Stimulated activated CD4-positive, alpha-beta T cell treated with anti-CD3 and anti-CD28 coated beads, TNF-alpha, amount 100 ng/mL, for 48 hours (primary cell): ENCODE measurements at regions not wholly inside any gene's neighbourhood (a gene's known extent, or its start where the extent isn't known, plus 50 kb on each side); places are given as distances from the start of the nearest gene placed in this dataset.
"Not testable (repeated sequence)": the region's sequence is repeated elsewhere in the genome, so short reads cannot be mapped to it uniquely, and the experiment has no call there.

Experiments
- DNase-seq, 3 donors: peaks; one replicate each; pipeline ENCODE4 v3.0.0-alpha.2; 2020; ENCODE audit warnings: low read depth in 3 of 3

DNA sequence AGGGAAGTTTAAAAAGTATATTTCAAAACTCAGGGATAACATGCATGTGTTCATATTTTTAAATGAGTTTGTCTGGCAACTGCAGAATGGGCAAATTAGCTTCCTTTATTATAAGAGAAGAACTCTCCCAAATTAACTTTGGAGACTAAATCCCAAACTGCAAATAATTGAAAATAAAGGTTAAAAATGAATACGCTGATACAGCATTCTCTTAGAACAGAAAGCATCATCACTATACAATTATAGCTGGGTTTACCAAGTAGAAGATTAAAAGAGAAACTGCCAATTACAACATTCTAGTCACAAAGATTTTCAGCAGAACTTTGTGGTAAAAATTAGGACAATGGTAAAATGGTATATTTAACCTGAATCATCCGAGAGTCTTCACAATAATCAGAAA is 73.3 kb downstream of the OLFM4 start:
- DNase-seq, result no peak

- DNase-seq, result no peak
Observed at GRCh38 chr13:53104136-53104535, 75.5 kb downstream of the OLFM4 start.

DNA sequence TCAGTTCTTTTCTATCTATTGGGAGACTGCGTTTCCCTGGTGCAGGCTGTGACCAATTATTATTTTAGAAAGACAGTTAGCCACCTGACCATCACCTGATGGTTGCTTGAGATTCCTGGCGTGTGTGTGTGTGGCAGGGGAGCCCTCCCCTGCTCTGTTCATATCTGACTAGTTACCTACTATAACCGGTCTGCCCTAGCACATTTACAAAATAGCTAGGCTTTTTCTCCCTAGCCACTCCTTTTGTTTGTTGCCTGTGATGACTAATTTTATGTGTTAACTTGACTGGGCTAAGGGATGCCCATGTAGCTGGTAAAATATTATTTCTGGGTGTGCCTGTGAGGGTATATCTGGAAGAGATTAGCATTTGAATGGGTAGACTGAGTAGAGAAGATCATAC is 76.9 kb downstream of the OLFM4 start:
- no peak for DNase-seq

DNA sequence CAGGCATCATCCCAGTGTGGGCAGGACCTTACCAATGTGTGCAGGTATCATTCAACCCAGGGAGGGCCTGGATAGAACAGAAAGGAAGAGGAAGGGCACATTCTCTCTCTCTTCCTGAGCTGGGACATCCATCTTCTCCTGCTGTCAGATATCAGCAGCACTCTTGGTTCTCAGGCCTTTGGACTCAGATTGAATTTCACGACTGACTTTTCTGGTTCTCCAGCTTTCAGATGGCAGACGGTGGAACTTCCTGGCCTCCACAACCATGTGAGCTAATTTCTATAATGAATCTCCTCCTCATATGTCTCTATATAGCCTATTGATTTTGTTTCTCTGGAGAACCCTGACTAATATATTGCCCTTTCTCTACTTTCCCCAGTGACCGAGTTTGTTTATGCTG is 77.3 kb downstream of the OLFM4 start:
- DNase-seq, result no peak

GRCh38 chr13:53110181-53110580 is 81.6 kb downstream of the OLFM4 start:
- no peak for DNase-seq

GRCh38 chr13:53110614-53111013 is 82.0 kb downstream of the OLFM4 start:
- DNase-seq, result no peak

- DNase-seq, result no peak
Observed at GRCh38 chr13:53112522-53112921, 83.9 kb downstream of the OLFM4 start.

GRCh38 chr13:53117048-53117447 is 88.4 kb downstream of the OLFM4 start:
- not testable (repeated sequence) for DNase-seq

DNA sequence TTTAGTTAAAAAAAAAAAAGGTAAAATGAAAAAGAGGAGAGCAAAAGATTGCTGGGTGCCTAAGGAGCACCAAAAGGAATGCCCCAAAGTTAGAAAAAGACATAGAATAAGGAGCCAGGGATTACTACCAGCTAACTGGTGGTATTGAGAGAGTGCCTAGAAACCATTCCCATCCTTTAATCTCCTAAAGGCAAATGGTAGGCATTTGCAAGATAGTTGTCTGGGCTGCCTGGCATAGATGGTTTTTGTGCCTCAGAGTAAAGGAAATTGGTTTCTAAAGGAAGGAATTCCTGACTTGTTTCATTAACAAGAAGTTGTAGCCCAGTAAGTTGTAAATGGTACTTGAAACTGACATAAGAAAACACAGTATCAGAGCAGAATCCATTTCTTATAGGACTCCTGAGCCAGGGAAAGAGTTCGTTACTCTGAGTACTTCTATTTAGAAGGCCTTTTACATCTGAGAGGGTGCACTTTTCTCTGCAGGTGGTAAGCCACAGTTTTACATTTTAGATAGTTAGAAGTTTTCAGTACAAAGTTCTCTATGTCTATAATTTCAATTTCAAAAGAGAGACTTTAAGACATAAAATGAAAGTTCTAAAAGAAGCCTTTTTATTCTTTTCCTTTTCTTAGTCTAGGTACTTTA is 92.6 kb downstream of the OLFM4 start:
- no peak for DNase-seq

GRCh38 chr13:53121919-53122318 is 93.3 kb downstream of the OLFM4 start:
- DNase-seq, result no peak

DNA sequence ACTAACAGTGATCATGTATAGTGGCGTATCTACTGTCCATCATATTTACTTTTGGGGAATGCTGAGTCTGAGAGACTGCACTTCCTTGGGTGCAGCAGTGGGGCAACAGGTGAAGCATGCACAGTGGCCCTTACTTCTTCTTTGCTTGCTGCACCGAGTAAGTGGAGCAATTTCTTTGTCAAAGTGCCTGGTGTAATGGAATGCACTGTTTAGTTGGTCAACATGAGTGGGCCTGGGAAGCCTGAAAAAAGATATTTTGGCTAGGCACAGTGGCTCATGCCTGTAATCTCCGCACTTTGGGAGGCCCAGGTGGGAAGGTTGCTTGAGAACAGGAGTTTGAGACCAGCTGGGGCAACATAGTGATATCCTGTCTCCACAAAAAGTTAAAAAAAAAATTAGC is 94.9 kb downstream of the OLFM4 start:
- no peak for DNase-seq

- DNase-seq, result no peak
Observed at GRCh38 chr13:53124623-53125022, 96.0 kb downstream of the OLFM4 start.

DNA sequence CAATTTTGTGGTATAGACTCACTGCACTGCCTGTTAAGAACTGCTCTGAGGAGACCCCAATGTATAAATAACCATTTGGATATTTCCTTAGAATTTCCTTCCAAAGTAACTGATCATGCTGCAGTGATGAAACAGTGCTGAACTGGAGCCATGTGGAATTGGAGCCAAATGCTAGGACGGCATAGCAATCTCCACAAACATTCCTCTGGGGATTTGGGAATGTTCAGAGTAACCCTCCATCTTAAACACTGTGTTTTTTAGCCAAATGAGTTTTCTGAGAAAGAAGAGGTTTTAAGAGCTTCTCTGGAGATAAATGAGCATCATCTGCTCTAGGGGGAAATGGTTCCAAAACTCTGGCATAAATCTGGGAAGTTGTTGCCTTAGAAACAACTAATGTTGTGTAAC is 98.2 kb downstream of the OLFM4 start:
- no peak for DNase-seq

GRCh38 chr13:53127373-53127772 is 98.8 kb downstream of the OLFM4 start:
- no peak for DNase-seq

GRCh38 chr13:53129864-53130393 is 101.3 kb downstream of the OLFM4 start:
- no peak for DNase-seq

DNA sequence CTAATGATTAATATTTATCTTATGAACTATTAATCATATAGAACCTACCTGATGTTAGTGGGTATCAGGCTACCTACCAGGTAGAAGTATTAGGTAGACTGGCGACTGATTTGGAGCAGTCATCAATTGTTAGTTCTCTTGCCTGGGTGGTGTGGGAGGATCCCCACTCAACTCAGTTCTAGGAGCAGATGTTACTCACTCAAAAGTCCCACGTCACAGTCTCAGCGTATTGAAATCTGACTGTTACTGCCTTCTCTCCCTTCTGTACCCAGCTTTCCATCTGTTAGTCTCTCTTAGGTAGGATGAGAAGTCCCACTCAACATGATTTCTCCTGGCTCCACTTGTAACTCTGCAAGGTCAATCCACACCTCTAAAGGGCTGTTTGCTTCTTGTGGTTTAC is 102.7 kb downstream of the OLFM4 start:
- DNase-seq, result no peak

DNA sequence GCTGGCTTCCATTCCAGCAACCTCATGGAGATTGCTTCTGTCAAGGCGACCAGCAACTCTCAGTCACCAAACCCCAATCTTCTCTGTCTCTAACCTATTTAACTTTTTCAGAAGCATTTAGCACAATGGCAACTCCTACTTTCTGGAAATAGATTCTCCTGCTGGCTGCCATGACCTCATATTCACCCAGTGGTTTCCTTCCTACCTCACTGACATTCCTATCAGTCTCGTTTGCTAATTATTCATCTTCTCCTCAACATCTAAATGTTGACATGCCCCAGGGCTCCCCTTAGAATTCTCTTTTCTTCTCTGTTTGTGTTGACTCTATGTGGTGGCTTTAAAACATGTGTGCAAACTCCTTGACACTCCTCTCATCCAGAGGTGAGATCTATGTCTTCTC is 106.7 kb downstream of the OLFM4 start:
- no peak for DNase-seq

GRCh38 chr13:53136554-53137215 is 108.1 kb downstream of the OLFM4 start:
- no peak for DNase-seq

DNA sequence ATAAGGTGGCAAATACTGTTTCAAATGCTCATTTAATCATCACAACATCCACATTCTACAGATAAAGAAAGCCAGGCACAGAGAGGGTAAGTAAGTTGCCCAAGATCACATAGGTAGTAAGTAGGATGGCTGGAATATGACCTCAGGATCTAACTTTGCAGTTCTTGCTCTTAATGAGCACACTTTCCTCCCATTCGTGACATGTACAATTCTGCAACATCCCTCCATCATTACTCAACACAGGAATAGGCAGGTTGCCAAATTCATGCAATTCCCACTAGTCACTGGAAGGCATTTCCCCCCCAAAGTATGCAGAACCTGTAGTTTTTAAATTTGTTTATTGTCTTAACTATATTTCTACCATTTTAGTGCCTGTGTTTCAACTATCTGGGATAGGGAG is 109.2 kb downstream of the OLFM4 start:
- no peak for DNase-seq

DNA sequence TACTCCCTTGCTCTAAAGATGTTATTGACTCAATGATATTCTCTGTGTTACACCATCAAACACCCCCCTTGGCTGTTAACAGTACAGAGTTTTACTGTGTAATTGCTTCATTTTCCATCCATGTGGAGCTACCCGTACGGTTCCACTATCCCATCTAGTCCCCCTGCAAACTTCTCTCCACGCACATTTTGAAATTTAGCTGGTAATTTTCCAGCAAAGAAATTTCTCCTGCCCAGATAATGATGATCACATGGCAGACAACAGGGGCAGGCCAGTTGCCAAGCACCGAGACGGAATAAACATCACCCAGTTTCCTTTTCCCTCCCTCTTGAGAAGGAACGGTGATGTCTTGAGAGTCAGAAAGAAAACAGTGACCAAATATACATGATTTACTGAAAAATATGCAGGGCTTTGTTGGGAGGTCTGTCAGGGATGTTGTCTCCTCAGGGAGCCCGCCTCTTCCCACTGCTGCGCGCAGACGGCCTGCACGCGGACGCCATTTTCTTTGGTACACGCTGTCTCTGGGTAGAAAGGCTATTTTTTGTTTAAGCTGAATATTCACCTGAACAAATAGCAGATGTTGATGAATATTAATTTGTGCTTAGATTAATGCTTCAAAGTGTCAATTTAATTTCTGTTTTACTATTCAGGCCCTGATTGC is 109.9 kb downstream of the OLFM4 start:
- no peak for DNase-seq

- no peak for DNase-seq
Observed at GRCh38 chr13:53141336-53141735, 112.7 kb downstream of the OLFM4 start.

DNA sequence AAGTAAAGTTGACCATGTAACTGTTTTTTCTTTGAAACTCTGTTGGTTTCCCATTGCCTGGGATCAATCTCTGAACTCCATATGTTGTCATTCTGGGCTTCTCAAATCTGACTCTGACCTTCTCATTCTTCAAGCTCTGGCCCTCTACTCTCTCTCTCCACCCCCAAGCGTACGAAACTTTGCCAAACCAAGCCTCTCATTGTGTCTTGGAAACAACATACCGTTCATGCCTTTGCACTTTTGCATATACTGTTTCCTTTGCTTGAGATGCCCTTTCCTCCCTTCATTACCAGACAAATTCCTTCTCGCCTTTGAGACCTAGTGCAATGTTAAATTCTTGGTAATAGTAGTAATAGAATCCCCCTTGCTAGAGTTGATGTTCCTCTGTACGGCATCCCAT is 113.7 kb downstream of the OLFM4 start:
- no peak for DNase-seq

- DNase-seq, result no peak
Observed at GRCh38 chr13:53143757-53144339, 115.2 kb downstream of the OLFM4 start.
